Hematopoietic multipotent progenitor cell treated with erythropoietin and hydrocortisone succinate and interleukin-3 and kit ligand, for 15 days (in vitro differentiated cells): ENCODE measurements at regions not wholly inside any gene's neighbourhood (a gene's known extent, or its start where the extent isn't known, plus 50 kb on each side); places are given as distances from the start of the nearest gene placed in this dataset.

ENCODE experiments used
- DNase-seq: peaks from one replicate; pipeline ENCODE4 v3.0.0-alpha.2; 2015; ENCODE audit warnings: low spot score

DNA sequence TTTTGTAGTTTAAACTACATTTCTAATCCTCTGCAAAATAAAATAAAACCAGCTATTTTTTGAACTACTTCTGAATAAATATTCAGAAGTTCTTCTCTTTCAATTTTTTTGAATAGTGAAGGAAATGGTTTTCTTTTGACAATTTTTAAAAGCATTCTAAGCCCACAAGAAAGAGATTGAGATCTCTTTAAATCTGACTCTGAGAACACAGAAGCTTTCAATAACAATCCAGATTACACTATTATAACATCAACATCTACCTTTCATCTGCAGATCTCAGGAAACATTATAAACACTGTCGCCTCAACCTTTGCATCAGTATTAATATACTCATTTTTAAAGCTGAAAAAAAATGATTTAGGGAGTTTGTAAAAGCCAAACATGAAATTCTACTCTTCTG is 247.5 kb upstream of the PREP start:
- no peak for DNase-seq

DNA sequence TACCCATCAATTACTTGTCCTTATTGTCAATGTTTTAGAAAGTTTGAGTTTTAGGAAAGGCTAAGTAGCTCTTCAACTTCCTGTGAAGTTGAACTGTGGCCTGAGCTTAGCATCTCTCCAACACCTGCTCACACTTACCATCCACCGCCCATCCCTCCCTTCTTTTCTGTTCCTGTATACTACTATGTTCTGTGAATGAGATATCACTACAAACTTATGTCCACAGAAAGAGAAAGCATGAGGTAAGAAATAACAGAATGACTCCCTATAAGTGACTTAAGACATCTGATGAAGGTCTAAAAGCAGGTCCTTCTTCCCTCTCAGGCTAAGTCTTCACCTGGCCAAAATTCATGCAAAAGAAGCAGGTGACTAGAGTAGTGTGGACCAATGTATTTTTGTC is 246.3 kb upstream of the PREP start:
- no peak for DNase-seq

DNA sequence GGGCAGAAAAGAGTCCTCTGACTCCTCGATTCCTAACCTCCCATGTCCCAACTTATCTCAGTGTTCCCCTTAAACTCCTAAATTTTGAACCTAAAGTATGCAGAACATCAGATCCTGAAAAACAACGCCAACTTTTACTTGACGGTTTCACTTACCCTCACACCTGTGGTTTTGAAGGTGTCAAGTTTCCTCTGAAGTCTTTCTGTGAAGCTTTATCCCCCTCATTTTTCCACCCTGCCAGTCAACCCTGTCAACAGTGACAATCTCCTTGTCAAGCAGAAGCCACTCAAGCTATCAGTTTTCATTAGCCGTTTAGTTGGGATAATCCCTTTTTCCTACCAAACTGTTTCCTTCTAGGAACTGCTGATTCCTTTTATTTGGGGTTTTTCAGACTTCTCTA is 245.4 kb upstream of the PREP start:
- DNase-seq = no peak

DNA sequence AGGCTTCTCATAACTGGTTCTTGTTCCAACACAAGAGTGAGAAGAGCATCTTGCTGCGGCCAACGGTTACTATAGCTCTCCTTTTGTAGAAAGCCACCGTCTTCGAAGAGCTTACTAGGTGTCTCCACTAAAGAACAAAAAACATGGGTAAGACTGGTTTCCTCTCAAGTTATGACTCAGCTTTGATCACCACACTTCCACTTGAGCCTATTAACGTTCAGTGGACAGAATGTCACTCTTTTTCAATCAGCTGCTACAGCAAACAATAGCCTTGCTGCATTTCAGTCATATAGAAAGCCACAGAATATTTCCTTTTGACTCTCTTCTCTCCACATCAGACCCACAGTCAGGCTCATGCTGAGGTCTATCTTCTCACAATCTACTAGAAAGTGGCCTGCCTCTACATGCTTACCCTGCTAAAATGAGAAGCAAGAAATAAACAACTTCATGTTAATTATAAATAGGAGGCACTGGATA is 243.5 kb upstream of the PREP start:
- DNase-seq = no peak

DNA sequence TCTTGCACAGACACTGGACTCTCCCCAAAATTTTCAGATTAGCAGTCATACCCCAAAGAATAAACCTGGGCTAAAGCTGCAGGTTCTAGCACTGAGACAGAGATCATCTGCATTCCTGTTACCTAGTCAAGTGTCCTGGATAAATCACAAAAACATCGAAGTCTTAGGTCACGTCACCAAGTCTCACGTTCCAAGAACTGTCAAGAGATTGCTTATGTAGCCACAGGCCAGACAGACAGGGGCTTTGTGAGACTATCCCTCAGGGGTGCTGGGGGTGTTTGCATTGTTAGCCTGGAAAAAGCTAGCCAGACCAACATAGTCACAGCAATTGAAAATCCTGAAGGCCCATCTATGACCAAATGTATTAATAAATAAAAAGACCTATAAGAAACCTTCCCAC is 243.1 kb upstream of the PREP start:
- no peak for DNase-seq

DNA sequence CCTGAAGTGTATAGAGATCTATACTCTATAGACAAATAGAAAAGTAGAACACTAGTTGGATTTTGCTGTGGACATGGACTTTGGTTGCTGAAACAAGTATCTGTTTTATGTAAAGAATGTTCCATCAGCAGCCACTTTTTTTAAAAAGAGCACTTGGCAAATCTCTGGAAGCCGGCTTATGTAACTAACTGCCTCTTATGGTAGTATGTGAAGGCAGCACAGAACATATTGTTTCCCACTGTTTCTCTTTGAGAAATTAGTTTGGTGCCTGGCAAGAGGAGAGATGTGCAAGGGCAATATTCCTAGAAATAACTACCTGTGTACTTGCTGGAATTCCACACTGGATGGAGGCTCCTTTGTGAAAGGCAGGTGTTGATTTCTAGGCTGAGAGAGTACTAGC is 242.3 kb upstream of the PREP start:
- no peak for DNase-seq

DNA sequence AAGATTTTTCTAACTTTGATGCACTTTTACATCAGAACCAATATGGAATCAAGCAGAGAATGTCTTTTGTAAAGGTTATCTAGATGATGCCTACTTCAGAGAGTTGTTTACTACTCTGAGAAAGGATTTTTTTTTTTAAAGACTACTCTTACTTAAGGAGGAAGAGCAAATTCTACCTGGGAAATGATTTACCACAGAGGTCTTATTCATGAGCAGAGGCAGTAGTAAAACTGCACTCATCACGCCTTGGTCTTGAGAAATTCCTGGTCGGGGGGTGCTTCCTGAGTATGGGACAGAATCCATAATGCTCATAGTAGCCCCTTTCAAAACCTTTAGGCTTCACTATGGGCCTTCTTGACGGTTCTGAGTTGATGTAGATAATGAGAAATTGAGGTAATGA is 241.8 kb upstream of the PREP start:
- DNase-seq = no peak

DNA sequence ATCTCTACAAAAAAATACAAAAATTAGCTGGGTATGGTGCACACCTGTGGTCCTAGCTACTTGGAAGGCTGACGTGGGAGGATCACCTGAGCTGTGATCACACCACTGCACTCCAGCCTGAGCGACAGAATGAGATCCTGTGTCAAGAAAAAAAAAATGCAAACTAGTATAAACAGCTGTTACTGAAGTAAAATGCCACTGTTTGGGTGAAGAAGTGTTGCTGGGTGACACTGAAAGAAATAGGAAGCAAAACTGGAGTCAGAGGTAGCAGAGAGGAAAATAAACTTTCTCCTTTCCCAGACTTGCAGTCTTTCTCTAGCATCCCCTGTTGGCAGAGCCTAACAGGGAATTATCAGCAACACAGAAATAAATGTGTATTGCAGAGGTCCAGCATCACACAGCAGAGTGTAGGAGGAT is 241.2 kb upstream of the PREP start:
- no peak for DNase-seq

DNA sequence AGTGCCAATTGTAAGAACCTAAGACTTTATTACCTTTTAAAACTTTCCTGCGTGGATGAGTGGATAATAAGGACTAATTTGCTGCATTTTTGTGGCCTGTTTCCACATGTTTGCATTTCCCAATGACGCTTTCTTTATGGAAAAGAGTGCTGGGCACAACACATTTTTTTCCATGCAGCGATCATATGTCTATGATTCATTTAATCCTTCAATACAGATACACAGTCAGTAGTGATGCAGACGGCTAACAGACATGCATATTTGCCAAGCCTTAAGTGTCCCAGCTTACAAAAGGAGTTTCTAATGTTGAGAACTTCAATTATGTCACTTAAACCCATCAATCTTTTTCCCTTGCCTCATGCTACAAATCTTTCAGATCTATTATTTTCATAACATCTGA is 239.8 kb upstream of the PREP start:
- DNase-seq = no peak

DNA sequence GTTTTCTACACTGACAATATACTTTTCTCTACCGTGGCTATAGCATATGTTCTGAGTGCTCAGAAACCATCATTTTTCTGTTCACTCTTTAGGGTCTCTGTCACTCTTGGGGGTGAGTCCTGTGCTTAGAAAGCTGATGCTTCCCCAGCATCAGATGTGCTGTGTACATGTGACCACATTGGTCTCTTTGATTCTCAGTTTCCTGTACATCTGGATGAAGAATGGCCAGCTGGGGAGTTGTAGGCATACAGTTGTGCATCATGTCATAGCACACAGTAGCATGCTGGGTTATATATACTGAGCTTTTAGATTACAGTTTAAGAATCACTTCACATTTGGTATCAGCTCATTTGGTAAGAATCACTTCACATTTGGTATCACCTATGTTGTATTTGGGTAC is 238.6 kb upstream of the PREP start:
- no peak for DNase-seq

DNA sequence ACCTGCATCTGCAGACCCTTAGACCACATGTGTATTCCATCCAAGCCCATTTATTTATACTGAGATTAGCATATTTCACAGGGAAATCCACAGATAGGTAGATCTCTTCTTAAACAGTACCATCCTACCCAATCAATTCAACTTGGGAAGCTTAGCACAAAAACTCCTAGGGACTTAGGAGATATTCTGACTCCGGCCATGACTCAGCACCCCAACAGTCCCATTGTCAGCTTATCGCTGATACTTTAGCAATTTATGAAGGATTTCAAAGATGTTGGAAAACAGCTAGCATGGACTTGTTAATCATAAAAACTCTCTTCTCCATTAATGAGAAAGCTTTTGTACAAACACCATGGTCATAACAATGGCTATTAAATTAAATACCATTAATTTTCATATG is 236.2 kb upstream of the PREP start:
- DNase-seq = no peak

DNA sequence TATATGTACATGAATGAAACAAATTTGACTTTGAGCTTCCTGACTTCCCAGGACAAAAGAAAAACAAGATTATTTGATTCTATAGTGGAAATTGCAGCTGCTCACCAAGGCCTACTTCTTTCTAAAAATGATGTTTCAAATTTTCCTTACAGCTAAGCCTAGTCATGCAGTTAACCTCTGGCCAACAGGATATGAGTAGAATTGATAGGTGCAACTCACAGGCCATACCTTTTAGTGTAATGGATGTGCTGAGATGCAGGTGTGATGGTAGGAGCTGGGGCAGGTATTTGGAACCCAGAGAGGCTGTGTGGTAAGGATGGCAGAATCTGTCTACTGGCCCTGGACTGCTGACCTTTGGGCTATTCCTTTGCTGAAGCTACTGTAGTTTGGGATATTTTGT is 230.9 kb upstream of the PREP start:
- no peak for DNase-seq

DNA sequence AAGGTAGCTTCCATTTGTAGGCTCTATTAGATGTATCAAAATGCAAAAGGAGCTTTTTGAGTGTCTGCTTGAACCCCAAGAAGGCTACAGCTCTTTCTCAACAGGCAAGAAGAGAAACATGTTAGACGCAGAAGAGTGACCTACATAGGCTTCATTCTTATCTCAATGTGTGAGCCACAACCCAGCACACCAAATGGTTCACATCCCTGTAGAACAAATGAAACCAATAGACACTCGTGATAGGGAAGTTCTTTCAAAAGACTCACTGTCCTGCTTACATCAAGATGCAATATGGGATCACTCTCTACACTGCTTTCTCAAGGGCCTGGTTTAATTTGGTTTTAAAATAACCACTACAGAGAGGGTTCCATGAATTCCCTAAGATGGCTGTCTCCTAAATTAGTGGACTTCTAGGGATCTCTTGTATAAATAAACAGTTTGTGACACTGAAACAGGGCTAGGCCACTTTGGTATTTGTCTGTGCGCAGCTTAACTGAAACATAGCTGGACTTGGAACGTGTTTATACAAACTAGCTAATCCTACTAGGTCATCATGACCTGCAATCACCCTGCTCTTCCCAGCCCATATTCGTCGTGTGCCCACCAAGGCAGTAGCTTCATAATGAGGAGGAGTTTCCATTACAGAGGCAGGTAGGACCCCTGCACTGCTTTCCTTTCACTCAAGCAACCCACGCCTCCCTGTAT is 225.4 kb upstream of the PREP start:
- DNase-seq = no peak

DNA sequence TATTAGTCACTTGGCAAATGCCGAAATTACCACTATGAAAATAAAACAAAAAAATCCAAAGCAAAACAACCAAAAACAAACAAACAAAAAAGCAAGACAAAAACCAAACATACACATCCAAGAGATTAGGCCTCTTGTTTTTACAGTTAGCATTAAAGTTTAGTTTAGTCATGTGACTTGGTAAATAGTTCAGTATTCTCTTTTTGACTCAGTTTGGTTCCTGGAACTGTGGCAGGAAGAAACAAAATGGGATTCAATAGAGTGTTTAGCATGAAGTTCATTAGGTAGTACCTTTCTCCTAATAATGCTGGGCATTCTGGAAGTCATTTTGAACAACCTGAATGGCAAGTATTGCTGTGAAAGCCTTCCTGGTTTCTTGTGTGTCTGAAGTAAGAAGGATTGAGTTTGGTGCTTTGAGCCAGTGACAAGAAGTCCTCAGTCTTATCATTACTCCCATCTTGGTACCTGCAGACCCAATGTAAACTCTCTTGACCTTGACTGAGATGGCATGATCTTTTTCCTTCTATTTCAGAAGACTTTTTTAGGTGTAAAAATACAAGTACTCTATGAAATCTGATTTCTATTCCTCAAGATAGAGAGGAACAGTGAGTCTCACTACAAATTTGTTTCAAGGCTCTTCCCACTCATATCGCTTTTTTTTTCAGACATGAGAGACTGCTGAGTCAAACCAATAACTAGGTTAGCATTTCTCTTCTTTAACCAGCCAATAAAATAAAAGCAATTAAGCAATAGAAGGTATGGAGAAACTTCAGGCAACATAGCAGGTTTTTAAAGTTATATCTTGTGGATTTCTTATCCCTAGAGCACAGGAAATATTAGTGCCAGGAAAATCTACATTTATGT is 223.6 kb upstream of the PREP start:
- DNase-seq = no peak

DNA sequence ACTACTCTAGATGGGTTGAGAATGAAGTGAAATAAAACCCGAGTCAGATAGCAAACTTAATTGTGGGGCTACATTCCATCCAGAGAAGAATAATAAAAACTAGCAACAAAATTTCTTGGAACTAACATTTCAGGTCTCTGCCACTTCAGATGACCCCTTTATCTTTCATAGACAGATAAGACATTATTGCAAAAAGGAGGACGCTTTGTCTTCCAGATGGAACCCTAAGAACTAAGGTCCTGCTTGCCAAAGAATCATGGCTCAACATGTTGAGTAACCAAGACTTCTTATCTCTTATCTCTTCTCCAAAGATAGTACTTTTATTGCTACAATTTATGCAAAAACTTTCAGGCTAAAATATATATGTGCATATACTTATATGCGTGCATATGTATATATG is 221.1 kb upstream of the PREP start:
- DNase-seq = no peak

DNA sequence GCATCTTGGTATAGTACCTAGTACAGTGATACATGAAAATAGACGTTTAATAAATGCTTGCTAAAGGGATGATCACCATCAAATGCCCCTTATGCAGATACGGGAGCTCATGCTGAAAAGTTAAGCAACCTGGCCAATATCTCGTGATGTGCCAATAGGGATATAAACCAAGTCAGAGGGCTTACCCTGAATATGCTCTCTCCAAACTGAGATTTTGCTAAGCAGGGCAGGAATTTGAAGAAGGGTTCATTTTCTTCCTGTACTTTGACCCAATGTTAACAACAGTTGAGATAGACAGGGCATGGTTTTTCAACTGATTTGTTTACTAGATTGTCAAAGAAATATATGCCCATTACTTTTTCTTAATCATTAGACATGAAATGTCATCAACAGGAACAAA is 219.3 kb upstream of the PREP start:
- DNase-seq = no peak

DNA sequence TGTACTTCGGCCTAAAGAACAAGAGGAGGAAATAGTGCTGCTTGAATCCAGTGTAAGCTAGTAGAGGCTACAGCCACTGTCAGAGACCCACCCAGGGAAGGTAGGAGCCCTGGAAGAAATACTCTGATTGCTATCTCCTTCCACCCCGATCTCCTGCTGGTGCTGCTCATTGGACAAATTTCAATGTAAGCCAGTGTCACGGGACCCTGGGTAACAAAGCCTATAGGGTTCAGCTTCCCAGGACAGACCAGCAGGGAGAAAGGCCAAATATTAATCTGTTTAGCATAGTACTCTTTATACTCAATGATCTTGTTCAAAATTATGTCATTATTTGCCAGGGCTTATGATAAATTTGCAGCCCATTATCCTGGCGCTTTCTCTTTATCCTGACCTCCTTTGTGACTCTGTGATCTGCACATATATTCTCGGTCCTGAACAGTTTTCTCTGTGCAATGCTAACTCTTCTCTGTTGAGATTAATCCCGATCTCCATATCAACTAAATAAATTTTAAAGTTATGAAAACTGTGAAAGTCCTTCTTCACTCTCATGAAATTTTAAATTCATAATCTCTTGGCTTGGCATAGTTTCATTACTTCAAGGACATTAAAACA is 218.8 kb upstream of the PREP start:
- DNase-seq = no peak

DNA sequence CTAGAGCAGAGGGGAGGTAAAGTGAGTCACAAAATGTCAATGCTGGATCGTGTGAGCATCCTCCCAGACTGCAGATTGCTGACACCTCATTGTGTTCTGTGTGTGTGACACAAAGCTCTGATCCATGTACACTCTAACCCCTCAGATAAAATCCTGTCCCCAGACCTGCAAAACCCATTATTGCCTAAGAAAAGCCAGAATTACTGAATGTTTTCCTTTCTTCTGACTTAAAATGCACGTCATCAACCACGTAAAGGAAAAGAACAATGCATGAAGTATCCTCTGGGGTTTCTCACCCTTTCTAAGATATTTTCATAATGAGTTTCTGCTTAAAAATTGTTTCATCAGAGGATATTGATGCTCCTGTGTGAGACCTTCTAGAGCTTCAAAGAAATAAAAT is 218.0 kb upstream of the PREP start:
- DNase-seq = no peak

DNA sequence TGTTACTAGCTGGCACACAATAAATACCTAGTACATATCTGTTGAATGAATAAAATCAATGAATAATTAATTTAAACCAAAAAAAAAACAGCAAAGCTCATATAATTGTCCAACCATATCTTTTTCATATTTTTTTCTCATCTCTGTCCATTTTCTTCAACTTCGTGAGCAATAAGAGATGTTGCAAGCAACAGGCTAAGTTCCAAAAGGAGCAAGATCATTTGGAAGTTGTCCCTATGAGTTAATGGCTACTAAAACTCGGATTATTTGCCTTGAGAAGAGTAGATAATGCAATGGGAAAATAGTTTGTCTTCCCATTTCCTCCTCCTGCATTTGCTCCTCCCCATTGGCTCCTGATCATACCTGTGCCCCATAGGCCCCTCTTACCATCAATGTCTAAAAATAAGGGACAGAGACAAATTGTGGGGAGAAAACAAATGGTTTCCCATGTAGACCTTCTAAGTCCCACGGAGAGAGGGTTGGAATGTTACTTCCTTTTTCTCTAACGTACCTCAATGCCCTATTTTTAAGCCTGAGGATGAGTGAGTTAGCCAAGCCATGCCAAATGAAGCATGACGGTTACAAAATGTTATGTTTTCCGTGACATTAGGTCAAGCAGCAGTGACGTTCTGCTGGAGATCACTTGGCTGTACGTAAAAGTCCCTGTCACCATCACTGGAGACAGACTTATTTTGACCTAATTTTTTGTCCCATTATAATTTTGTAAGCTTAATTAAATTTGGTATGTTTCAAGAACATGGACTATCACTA is 217.3 kb upstream of the PREP start:
- DNase-seq = no peak

DNA sequence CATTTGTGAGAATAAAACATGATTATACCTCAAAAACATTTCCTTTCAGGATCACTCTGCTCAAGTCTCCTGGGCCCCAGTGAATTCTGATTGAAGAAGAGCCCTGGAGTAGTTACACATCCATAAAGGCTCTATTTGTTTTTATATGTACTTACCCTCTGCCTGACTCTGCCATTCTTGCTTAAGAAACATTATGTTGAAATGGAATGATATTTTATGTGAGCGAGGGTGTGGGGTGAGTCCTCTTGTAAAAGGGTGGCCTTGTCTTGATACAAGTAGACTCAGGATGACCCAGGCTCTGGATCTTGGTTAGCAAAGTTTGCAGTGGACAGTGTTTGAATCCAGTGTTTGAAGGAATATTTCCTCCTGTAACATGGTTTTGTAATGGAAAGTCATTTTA is 215.4 kb upstream of the PREP start:
- no peak for DNase-seq

DNA sequence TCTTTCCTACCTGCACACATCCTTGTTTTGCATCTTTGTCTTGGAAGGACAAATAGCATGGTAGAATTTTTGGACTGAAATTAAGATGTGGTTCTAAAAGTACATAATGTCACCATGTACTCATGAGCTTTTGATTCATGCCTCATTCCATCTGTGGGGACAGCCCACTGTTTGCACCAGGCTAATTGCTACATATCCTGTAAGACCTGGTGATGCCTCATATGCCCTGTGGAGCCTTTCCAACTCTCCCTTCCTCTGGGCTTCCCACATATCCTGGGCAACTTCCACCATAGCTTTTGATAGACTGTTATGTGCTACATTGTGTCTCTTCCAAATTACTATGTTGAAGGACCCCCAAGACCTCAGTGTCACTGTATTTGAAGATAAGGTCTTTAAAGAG is 213.6 kb upstream of the PREP start:
- DNase-seq = no peak

DNA sequence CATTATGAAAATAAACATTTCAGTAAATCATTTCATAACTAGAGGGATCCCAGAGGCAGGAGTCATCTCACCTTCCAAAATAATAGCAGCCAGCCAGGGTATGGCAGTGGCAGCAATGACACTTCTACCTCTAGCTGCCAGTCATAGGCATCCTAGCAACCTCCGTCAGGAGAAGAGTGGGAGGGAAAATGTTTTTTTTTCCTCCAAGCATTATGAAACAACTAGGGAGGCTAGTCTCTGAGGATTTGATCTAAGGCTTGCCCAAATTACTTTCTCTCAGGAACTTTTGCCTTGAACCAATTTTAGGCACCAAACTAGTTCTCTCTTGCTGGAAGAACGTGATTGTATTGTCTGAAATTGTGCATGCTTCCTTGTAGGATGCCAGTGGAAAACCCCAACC is 208.7 kb upstream of the PREP start:
- DNase-seq = no peak
